Esophagus mucosa (tissue), 1 donor: ENCODE measurements at regions not wholly inside any gene's neighbourhood (a gene's known extent, or its start where the extent isn't known, plus 50 kb on each side); places are given as distances from the start of the nearest gene placed in this dataset.

Source experiments
- ATAC-seq: fragments of 200-7000 bp; cut with Tn5 transposase; one replicate; pipeline ENCODE4 v1.9.1; 2020
- donor health status: DM: yes; HTN: yes; CAD: no.

DNA sequence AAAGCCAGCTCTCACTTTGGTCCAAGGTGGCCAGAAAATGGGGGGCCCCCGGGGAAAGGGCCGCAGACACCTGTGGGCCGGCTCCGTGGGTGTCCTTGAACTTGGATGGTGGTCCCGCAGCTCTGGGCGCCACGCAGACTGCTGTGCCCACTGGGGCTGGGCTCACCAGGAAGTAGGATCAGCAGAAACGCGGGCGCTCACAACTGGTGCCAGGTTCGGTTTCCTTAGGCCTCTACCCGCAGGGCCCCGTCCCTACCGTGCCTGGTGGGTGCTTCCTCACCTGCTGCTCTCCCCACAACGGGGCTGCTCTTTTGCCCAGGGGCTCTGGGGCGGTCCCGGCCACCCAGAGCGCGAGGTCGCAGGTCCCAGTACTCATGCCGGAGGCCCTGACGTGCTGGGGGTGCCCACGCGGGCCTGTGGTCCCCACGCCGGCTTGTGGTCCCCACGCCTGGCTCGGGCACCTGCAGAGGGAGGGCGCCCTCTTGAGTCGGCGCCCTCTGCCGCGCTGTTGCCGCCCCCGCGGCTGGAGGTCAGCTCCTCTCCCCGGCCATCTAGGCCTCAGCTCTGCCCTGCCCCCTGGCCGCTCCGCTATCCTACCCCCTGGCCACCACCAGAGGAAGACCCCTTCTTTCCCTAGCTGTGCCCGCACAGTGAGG lies 1303.6 kb downstream of the UQCRFS1 start:
- no peak for ATAC-seq

DNA sequence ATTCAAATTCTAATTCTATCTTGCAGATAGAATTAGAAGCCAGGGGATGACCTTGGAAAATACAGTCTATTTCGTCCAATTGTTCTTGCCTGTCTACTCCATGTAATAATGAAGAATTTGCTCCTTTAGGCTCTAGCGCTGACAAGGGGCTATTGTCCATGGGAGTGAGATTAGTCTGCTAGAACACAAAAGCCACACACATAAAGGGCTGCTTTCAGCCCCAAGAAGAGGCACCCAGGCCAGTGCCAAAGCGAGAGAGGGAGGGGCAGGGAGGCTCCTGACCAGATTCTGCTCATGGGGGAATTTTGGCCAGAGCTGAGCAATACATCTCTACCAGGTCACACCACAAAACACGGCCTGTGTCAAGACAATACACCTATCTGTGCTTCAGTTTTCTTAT lies 1306.9 kb downstream of the UQCRFS1 start:
- no peak for ATAC-seq

DNA sequence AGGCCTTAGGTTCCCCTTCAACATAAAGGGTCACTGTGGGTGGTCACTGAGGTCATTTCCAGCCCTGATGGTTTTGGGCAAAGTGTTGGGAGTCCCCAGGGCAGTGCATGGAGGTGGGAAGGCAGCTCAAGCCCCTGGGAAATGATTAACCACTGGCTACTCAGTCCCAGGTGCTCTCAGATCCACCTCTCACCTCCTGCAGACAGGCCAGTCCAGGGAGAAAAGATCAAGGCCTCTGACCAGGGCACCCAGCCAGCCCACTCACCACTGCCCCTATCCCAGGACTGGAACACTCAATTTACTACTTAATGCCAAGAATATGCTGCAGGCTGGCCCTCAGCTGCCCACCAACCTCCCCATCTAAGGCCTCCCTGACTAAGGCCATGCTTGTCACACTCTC lies 1307.9 kb downstream of the UQCRFS1 start:
- no peak for ATAC-seq

GRCh38 chr19:27901078-27901477 lies 1311.9 kb downstream of the UQCRFS1 start:
- ATAC-seq, result no peak

DNA sequence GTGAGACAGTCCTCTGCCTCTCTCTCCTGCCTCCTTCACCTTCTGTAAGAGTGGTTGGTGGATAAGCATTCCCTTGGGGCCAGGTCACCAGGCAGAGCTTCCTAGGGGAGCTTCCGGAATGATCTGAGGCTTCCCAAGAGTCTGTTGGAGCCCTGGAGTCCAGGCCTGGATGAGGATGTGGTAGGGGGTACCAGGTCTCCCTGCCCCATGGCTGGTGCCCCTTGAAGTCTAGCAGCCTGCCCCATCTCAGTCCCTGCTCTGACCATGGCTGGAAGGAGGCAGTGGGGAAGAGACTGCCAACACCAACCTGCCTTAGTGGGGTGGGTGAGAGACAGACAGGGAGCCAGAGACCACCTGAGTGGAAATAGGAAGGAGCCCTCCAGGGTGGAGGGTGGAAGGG lies 1316.9 kb downstream of the UQCRFS1 start:
- ATAC-seq, result no peak

- no peak for ATAC-seq
These were observed 1317.8 kb downstream of the UQCRFS1 start for GRCh38 chr19:27894906-27895754.

DNA sequence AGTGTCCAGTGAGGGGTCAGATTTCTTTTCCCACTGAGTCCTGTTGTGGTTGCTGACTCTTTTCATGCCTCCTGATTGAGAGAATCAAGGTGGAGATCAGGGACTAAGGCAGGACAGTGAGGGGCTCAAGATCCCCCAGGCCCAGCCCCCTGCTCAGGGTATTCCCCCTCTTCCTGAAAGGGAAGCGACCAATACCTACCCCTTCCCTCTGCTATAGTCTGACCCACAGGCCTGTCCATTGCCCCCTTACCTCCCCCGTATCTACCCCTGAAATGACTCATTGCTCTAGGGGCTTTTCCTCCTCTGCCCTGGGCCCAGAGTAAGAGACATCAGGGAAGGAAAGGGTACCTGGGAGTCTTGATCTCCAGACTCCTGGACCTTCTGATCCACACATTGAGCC lies 1320.5 kb downstream of the UQCRFS1 start:
- ATAC-seq, result no peak

DNA sequence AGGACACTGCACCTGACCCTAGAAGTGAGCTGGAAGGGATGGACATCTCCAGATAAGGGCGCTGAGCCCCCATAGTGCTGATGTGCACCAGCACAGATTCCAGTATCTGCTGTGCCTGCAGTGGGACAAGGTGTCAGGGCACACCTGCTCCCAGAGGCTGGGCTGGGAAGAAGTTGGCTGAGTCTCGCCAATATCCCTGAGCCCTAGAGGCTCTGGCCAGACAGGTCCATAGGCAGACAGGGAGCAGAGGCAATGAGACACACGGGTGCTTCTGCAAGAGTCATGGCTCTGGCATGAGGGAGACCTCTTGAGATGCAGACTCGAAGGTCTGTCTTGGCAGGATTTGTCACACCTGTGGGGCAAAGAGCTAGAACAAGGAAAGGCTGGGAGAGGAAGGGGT lies 1321.5 kb downstream of the UQCRFS1 start:
- no peak for ATAC-seq

- ATAC-seq, result no peak
These were observed 1322.3 kb downstream of the UQCRFS1 start for GRCh38 chr19:27890696-27891095.

GRCh38 chr19:27890206-27890605 lies 1322.7 kb downstream of the UQCRFS1 start:
- ATAC-seq, result no peak

DNA sequence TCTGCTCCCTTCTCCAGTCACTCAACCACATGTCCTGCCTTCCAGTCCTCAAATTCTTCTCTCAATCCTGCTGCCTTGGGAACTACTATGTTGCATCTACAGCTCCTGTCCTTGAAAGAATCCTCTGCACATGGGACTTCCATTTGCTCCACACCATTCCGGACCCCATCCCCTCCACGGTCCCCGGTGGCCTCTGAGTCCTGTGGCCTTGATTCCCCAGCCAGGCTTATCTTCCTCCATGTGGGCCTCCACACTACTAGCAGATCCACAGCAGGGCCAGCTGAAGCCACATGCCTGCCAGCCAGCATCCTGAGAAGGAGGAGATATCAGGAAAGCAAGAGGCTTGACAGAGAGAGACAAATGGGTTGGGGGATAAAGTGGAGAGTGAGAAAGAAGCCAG lies 1323.8 kb downstream of the UQCRFS1 start:
- ATAC-seq, result no peak

DNA sequence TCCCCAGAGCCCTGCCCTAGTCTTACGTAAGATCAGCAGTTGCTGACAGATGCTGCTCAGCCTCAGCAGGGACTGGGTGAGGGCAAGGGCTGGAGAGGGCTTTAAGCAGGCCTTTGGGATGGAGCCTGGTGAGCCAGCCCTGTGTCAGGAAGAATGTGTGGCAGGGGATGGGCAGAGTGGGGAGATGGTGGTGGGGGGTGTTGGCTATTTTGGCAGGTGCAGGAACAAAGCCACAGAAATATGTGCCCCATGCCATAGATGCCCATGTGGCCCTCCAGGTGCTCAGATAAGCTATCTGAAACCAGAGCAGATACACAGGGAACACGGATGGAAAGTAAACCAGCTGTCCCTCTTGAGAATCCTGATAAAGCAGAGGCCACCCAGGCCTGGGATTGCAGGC lies 1325.0 kb downstream of the UQCRFS1 start:
- ATAC-seq, result no peak

DNA sequence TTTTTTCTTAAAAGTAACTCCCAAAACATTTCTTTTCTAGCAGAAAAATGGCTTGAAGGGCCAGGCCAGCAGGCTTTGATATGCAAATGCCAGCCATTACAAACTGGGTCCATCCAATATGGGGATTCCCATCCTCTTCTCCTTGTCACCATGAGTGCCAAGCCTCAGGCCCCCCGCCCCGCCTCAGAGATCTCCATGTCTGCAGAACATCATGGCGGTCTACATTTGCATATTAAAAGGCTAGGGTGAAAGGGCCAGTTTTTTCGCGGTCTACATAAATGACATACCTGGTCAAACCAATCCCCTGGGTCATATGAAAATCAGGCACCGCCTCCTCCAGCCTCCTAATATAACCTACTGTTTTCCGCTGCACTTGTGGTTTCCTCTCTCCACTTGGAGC lies 1327.6 kb downstream of the UQCRFS1 start:
- ATAC-seq, result no peak

DNA sequence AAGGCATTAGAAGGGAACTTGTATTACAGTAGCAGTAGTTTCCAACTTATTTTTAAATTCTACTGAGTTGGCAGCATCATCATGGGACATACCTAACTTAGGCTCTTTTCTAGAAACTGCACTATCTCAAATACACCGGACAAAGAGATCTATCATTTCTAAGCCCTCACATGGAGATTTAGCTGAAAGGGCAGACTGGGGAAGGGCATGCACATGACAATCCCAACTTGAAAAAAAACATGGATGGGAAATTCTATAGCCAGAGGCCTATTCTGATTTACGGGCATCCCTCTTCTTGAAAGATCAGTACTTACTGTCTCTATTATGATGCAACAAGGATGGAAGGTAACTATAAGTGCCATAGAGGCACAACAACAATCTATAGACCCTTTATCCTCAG lies 1328.6 kb downstream of the UQCRFS1 start:
- ATAC-seq, result no peak

GRCh38 chr19:27881213-27881612 lies 1331.7 kb downstream of the UQCRFS1 start:
- ATAC-seq, result no peak

- ATAC-seq, result no peak
These were observed 1335.9 kb downstream of the UQCRFS1 start for GRCh38 chr19:27876976-27877512.

- ATAC-seq, result no peak
These were observed 1336.5 kb downstream of the UQCRFS1 start for GRCh38 chr19:27876489-27876888.

DNA sequence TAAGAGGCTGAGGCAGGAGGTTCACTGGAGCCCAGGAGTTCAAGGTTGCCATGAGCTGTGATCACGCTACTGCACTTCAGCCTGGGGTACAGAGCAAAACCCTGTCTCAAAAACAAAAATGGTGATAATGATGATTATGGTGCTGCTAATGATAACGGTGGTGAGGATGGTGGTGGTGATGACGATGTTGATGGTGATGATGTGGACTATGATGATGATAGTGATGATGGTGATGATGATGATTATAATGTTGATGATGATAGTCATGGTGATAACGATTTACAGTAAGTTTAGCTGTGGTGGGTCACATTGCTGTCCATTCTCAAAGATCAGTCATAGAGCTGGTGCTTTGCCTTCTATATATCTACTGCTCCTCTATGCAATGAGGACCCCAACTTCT lies 1340.6 kb downstream of the UQCRFS1 start:
- ATAC-seq, result no peak

DNA sequence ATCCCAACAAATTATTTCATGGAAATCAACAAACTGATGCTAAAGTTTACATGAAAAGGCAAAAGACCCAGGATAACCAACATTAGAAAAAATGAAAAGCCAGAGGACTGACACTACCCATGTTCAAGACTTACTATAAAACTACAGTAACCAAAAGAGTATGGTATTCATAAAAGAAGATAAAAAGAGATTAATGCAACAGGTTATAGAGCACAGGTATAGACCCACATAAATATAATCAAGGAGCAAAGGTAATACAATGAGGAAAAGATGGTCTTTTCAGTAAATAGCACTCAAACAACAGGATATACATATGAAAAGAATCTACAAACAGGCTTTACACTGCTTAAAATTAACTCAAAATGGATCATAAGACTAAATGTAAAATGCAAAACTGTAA lies 1342.7 kb downstream of the UQCRFS1 start:
- no peak for ATAC-seq

DNA sequence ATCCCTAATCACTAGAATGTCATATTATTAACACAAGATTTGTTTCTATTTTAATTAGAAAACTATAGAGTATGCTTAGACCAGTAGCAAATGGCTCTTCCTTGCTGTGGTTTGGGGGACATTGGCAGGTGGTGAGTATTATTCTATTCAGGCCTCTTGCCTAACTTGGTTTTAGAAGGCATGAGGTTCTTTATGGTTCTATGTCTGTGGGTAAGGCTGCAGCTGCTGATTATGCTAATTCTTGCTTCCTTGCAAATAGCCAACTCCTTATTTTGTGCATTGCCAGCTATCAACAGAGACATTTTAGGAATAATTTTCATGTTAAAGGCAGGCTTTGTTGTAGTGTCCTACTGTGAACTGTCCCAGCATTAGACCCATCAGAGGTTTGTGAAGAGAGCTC lies 1344.9 kb downstream of the UQCRFS1 start:
- no peak for ATAC-seq

- no peak for ATAC-seq
These were observed 1346.8 kb downstream of the UQCRFS1 start for GRCh38 chr19:27865927-27866777.

- ATAC-seq, result no peak
These were observed 1351.5 kb downstream of the UQCRFS1 start for GRCh38 chr19:27861411-27861975.
